K562 (cell line): ENCODE measurements at regions not wholly inside any gene's neighbourhood (a gene's known extent, or its start where the extent isn't known, plus 50 kb on each side); places are given as distances from the start of the nearest gene placed in this dataset.

Experiments used
- ATAC-seq: fragments of 200-7000 bp; cut with Tn5 transposase; 3 replicates; pipeline ENCODE4 v1.9.1; 2020; ENCODE audit warnings: moderate library complexity
- BruUV-seq: library from RNA; stranded (reverse); fragments of 400-500 nt; replicated peaks from 2 replicates; lab custom pipeline; 2021; lab: Mats Ljungman, UMichigan
- CTCF ChIA-PET: fragments of 300-600 bp; formaldehyde crosslinking; extraction: SDS; loops from one replicate; lab custom pipeline; 2021; ENCODE audit warnings: low intra/inter-chr PET ratio; lab: Yijun Ruan, JAX
- POLR2A ChIA-PET: fragments of 300-600, 350-650 bp; sonication (Branson Sonifier 250); formaldehyde crosslinking; extraction: SDS; loops from one replicate; lab custom pipeline; 2021; ENCODE audit warnings: antibody characterized with exemption, inconsistent platforms; lab: Yijun Ruan, JAX
- DNase-seq, 4 experiments: peaks; one replicate each; pipeline versions ENCODE4 v3.0.0 to v3.0.0-alpha.2; 2011 to 2018; ENCODE audit warnings: low spot score in 3 of 4, mixed read lengths in 3 of 4; ENCODE audit errors: extremely low read depth in 1 of 4
- FAIRE-seq: peaks from 2 replicates; lab custom pipeline; 2011; peaks lifted over from hg19 to GRCh38; lab: Jason Lieb, UNC
- H2AFZ ChIP-seq: 2 replicates; pipeline ENCODE4 v1.6.0; 2011; ENCODE audit warnings: low read depth, low read length, control low read depth, inconsistent platforms
- H3K27ac ChIP-seq: fragments of 200-600 bp; 3 replicates; pipeline ENCODE4 v1.8.0; 2011; ENCODE audit warnings: low read depth, mild to moderate bottlenecking, control low read depth, inconsistent platforms, low read length, moderate library complexity, mixed read lengths; ENCODE audit errors: extremely low read depth
- H3K27me3 ChIP-seq, 2 experiments: fragments of 300-600 bp in 1 of 2; 2 replicates in 1 of 2; 3 replicates in 1 of 2; pipeline versions ENCODE4 v1.6.0 to v1.8.0; 2011; ENCODE audit warnings: inconsistent platforms in 2 of 2, low read length in 2 of 2, mild to moderate bottlenecking in 1 of 2, mixed read lengths in 1 of 2, moderate library complexity in 1 of 2; ENCODE audit not compliant: control insufficient read depth in 2 of 2, insufficient read depth in 2 of 2
- H3K36me3 ChIP-seq: fragments of 300-600 bp; 3 replicates; pipeline ENCODE4 v1.8.0; 2011; ENCODE audit warnings: mild to moderate bottlenecking, low read length, inconsistent platforms; ENCODE audit not compliant: control insufficient read depth, insufficient read depth
- H3K4me1 ChIP-seq, 2 experiments: fragments of 200-600 bp in 1 of 2; replicated peaks in 1 of 2; 2 replicates in 1 of 2; 3 replicates in 1 of 2; pipeline versions ENCODE4 v1.5.1 to v1.8.0; 2011; ENCODE audit warnings: inconsistent platforms in 2 of 2, low read length in 2 of 2, mild to moderate bottlenecking in 1 of 2, mixed read lengths in 1 of 2, moderate library complexity in 1 of 2; ENCODE audit not compliant: control insufficient read depth in 2 of 2, insufficient read depth in 2 of 2
- H3K4me2 ChIP-seq: 2 replicates; pipeline ENCODE4 v1.6.1; 2011; ENCODE audit warnings: low read length, control low read depth, inconsistent platforms, mixed read lengths; ENCODE audit not compliant: insufficient read depth
- H3K4me3 ChIP-seq: fragments of 200-600 bp; sonication (generic), shearing (Covaris generic); 2 replicates; pipeline ENCODE4 v1.5.1; 2016; ENCODE audit warnings: control low read depth, inconsistent platforms
- H3K79me2 ChIP-seq: fragments of 200-600 bp; 3 replicates; pipeline ENCODE4 v1.8.0; 2011; ENCODE audit warnings: low read length, inconsistent platforms; ENCODE audit not compliant: control insufficient read depth, insufficient read depth
- H3K9ac ChIP-seq, 2 experiments: 2 replicates each; pipeline versions ENCODE4 v1.6.0 to v1.6.1; 2011; ENCODE audit warnings: low read depth in 2 of 2, low read length in 2 of 2, control low read depth in 1 of 2, inconsistent platforms in 1 of 2, mild to moderate bottlenecking in 1 of 2, mixed read lengths in 1 of 2; ENCODE audit not compliant: insufficient read depth in 1 of 2
- H3K9me1 ChIP-seq: one replicate; pipeline ENCODE4 v1.6.0; 2011; ENCODE audit warnings: inconsistent platforms, mild to moderate bottlenecking, low read length, moderate library complexity; ENCODE audit not compliant: control insufficient read depth, insufficient read depth
- H3K9me3 ChIP-seq: replicated peaks from 2 replicates; pipeline ENCODE4 v1.5.1; 2011; ENCODE audit warnings: low read depth, low read length, inconsistent platforms; ENCODE audit not compliant: control insufficient read depth, insufficient read depth
- H4K20me1 ChIP-seq: replicated peaks from 2 replicates; pipeline ENCODE4 v1.6.1; 2011; ENCODE audit warnings: low read length, inconsistent platforms, mixed read lengths; ENCODE audit not compliant: control insufficient read depth, insufficient read depth
- FOS ChIP-seq: IDR thresholded peaks from 3 replicates; pipeline ENCODE4 v1.6.1; 2011; ENCODE audit not compliant: insufficient read length; ENCODE audit errors: extremely low read depth
- FOXM1 ChIP-seq, 2 experiments: fragments of 450-650 bp in 1 of 2; sonication (generic) in 1 of 2; formaldehyde crosslinking in 1 of 2; IDR thresholded peaks; 2 replicates each; pipeline versions ENCODE4 v1.6.1 to v1.9.0; 2017 to 2022; ENCODE audit warnings: low read depth in 2 of 2, mild to moderate bottlenecking in 2 of 2, missing genetic modification reagents in 1 of 2, moderate library complexity in 1 of 2
- RCOR1 ChIP-seq, 2 experiments: IDR thresholded peaks; 2 replicates each; pipeline ENCODE4 v1.6.1; 2012; ENCODE audit warnings: low read depth in 2 of 2, low read length in 2 of 2, borderline replicate concordance in 1 of 2, improper control_type of control experiment in 1 of 2
- XRCC5 ChIP-seq: fragments of 200-400 bp; formaldehyde crosslinking; IDR thresholded peaks from 2 replicates; pipeline ENCODE4 v1.6.1; 2017; ENCODE audit warnings: low read depth, mild to moderate bottlenecking, low read length
- ZNF239 ChIP-seq: fragments of 250-450 bp; sonication (Bioruptor Pico); IDR thresholded peaks from 2 replicates; pipeline ENCODE4 v1.4.0; 2020; ENCODE audit warnings: mild to moderate bottlenecking
- WGBS: fragments of 100-300 bp; shearing (Covaris generic); methylation state at CpG from one replicate; pipeline ENCODE4 v1.1.6; 2016; ENCODE audit warnings: low coverage, mixed read lengths; ENCODE audit not compliant: insufficient coverage; ENCODE audit errors: missing lambda C conversion rate; 5-methylcytosine and 5-hydroxymethylcytosine counted together
- in situ Hi-C: fragments of 300-500 bp; cut with MboI; formaldehyde crosslinking; loops from 4 replicates; pipeline ENCODE4 v1.15.0; 2018; ENCODE audit warnings: inconsistent platforms, mixed read lengths
- intact Hi-C: fragments of 100-400 bp; cut with micrococcal nuclease; formaldehyde crosslinking; loops from 2 replicates; pipeline ENCODE4 v1.14.2; 2022
- TF ChIP-seq, protein P1 (sequence below), 2 experiments: fragments of 450-650 bp; IDR thresholded peaks; 2 replicates each; pipeline ENCODE4 v1.6.1; 2016

GRCh38 chr9:79135681-79136415 is 435.9 kb upstream of the TLE4 start:
- Histone ChIP-seq H3K79me2 (no peaks in the 10 kb centered on the region), H3K9me3 (no peaks in the 10 kb centered on the region), H3K9ac (no peak overlapping the region), H3K9me1 (no peaks in the 10 kb centered on the region), H3K4me2 (no peak overlapping the region), H3K27me3 (no peaks in the 10 kb centered on the region), H2AFZ (no peak overlapping the region), H3K27ac (no peak overlapping the region), H3K36me3 (no peaks in the 10 kb centered on the region), H3K4me3 (no peak overlapping the region), H3K4me1 (no peaks in the 10 kb centered on the region), H4K20me1 (no peaks in the 10 kb centered on the region)
- TF ChIP-seq XRCC5: no peak
- TF ChIP-seq, protein P1, sequence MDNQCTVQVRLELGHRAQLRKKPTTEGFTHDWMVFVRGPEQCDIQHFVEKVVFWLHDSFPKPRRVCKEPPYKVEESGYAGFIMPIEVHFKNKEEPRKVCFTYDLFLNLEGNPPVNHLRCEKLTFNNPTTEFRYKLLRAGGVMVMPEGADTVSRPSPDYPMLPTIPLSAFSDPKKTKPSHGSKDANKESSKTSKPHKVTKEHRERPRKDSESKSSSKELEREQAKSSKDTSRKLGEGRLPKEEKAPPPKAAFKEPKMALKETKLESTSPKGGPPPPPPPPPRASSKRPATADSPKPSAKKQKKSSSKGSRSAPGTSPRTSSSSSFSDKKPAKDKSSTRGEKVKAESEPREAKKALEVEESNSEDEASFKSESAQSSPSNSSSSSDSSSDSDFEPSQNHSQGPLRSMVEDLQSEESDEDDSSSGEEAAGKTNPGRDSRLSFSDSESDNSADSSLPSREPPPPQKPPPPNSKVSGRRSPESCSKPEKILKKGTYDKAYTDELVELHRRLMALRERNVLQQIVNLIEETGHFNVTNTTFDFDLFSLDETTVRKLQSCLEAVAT (IDR thresholded peaks at IDR 0.05): no peak
- no peak for TF ChIP-seq ZNF239 (CRISPR knock-in tag)
- no peak for TF ChIP-seq FOXM1 (IDR thresholded peaks at IDR 0.05; ENCODE audit: low read depth)
- TF ChIP-seq FOXM1 (CRISPR knock-in tag; IDR thresholded peaks at IDR 0.05; ENCODE audit: low read depth): no peak
- TF ChIP-seq FOS: no peak
- no peak for TF ChIP-seq RCOR1 (IDR thresholded peaks at IDR 0.05; ENCODE audit: borderline replicate concordance in 1 of 2, low read depth in 2 of 2, low read length in 2 of 2)
- no peak for DNase-seq
- ChIA-PET POLR2A (no interaction called here), CTCF (no interaction called here)
- no peak for FAIRE-seq
- intact Hi-C loops (no loop called here), in situ Hi-C loops (no loop called here)
- BruUV-seq: no TSS peak
- no peak for ATAC-seq
- WGBS: 3% methylated on average over 5 of the region's 5 CpGs
